Astrocyte (in vitro differentiated cells and primary cell): ENCODE measurements at regions not wholly inside any gene's neighbourhood (a gene's known extent, or its start where the extent isn't known, plus 50 kb on each side); places are given as distances from the start of the nearest gene placed in this dataset.

ENCODE experiments used
- DNase-seq: peaks from one replicate; pipeline ENCODE4 v3.0.0-alpha.2; 2010; ENCODE audit warnings: low read depth
- FAIRE-seq: peaks from 2 replicates; lab custom pipeline; 2011; peaks lifted over from hg19 to GRCh38; lab: Jason Lieb, UNC
- H2AFZ ChIP-seq: 2 replicates; pipeline ENCODE4 v1.6.0; 2012; ENCODE audit warnings: low read depth, low read length, inconsistent platforms
- H3K27ac ChIP-seq: 2 replicates; pipeline ENCODE4 v1.5.1; 2011; ENCODE audit warnings: low read depth, low read length, inconsistent platforms
- H3K27me3 ChIP-seq: 2 replicates; pipeline ENCODE4 v1.6.0; 2011; ENCODE audit warnings: low read length, inconsistent platforms; ENCODE audit not compliant: insufficient read depth
- H3K36me3 ChIP-seq: 2 replicates; pipeline ENCODE4 v1.5.1; 2011; ENCODE audit warnings: low read length, inconsistent platforms; ENCODE audit not compliant: insufficient read depth
- H3K4me1 ChIP-seq: 2 replicates; pipeline ENCODE4 v1.5.1; 2011; ENCODE audit warnings: low read length, inconsistent platforms; ENCODE audit not compliant: insufficient read depth
- H3K4me2 ChIP-seq: 2 replicates; pipeline ENCODE4 v1.6.0; 2012; ENCODE audit warnings: low read length, inconsistent platforms
- H3K4me3 ChIP-seq: 2 replicates; pipeline ENCODE4 v1.5.1; 2011; ENCODE audit warnings: low read depth, mild to moderate bottlenecking, low read length, inconsistent platforms; ENCODE audit not compliant: insufficient read depth
- H3K79me2 ChIP-seq: 2 replicates; pipeline ENCODE4 v1.6.0; 2012; ENCODE audit warnings: mild to moderate bottlenecking, low read length, inconsistent platforms; ENCODE audit not compliant: insufficient read depth
- H3K9ac ChIP-seq: 2 replicates; pipeline ENCODE4 v1.6.0; 2012; ENCODE audit warnings: mild to moderate bottlenecking, low read length, inconsistent platforms
- H3K9me3 ChIP-seq: 2 replicates; pipeline ENCODE4 v1.5.1; 2012; ENCODE audit warnings: low read depth, mild to moderate bottlenecking, low read length, inconsistent platforms; ENCODE audit not compliant: insufficient read depth
- H4K20me1 ChIP-seq: 2 replicates; pipeline ENCODE4 v1.6.0; 2012; ENCODE audit warnings: low read length, inconsistent platforms; ENCODE audit not compliant: insufficient read depth
- H3K27ac Mint-ChIP-seq: one replicate; pipeline ENCODE4 v1.8.0; 2021; ENCODE audit warnings: mild to moderate bottlenecking, mixed read lengths; ENCODE audit not compliant: unreplicated experiment
- H3K27me3 Mint-ChIP-seq: one replicate; pipeline ENCODE4 v1.8.0; 2021; ENCODE audit warnings: low read depth, mixed read lengths; ENCODE audit not compliant: unreplicated experiment
- H3K36me3 Mint-ChIP-seq: one replicate; pipeline ENCODE4 v1.8.0; 2021; ENCODE audit warnings: low read depth, mixed read lengths; ENCODE audit not compliant: unreplicated experiment
- H3K4me1 Mint-ChIP-seq: one replicate; pipeline ENCODE4 v1.8.0; 2021; ENCODE audit warnings: low read depth, mixed read lengths; ENCODE audit not compliant: unreplicated experiment
- H3K4me3 Mint-ChIP-seq: one replicate; pipeline ENCODE4 v1.8.0; 2021; ENCODE audit warnings: mild to moderate bottlenecking, moderate library complexity, mixed read lengths; ENCODE audit not compliant: unreplicated experiment
- H3K9me3 Mint-ChIP-seq: one replicate; pipeline ENCODE4 v1.8.0; 2021; ENCODE audit warnings: mild to moderate bottlenecking, mixed read lengths; ENCODE audit not compliant: unreplicated experiment
- CTCF ChIP-seq: IDR thresholded peaks from 2 replicates; pipeline ENCODE4 v1.5.1; 2011; ENCODE audit warnings: low read depth, mild to moderate bottlenecking, inconsistent platforms, low read length, moderate library complexity; ENCODE audit not compliant: insufficient read depth
- EZH2 ChIP-seq: IDR thresholded peaks from 2 replicates; pipeline ENCODE4 v1.6.1; 2012; ENCODE audit warnings: mild to moderate bottlenecking, low read length, inconsistent platforms; ENCODE audit not compliant: insufficient read depth

- TF ChIP-seq CTCF (no peak), EZH2 (no peak)
- H3K4me3 Mint-ChIP-seq = no peak overlapping the region
- FAIRE-seq (no peak), DNase-seq (no peak)
- Histone ChIP-seq H3K27me3 (no peaks in the 10 kb centered on the region), H2AFZ (no peak overlapping the region), H4K20me1 (no peaks in the 10 kb centered on the region), H3K9me3 (no peaks in the 10 kb centered on the region), H3K4me3 (no peak overlapping the region), H3K4me1 (peaks cover 3% of the 10 kb centered on the region), H3K4me2 (peak overlapping the region; percentile 15), H3K79me2 (no peaks in the 10 kb centered on the region), H3K9ac (no peak overlapping the region), H3K27ac (no peak overlapping the region), H3K36me3 (no peaks in the 10 kb centered on the region)
- no peaks in the 10 kb centered on the region for H3K36me3 Mint-ChIP-seq
- no peaks in the 10 kb centered on the region for H3K9me3 Mint-ChIP-seq
- H3K4me1 Mint-ChIP-seq = peaks cover 55% of the 10 kb centered on the region
- H3K27me3 Mint-ChIP-seq = no peaks in the 10 kb centered on the region
- peak overlapping the region; percentile 56 for H3K27ac Mint-ChIP-seq
Measured at GRCh38 chr20:22768266-22769178, 184.2 kb upstream of the FOXA2 start.

- H3K4me2 ChIP-seq = no peak overlapping the region
- no peaks in the 10 kb centered on the region for H3K27me3 Mint-ChIP-seq
- H3K4me3 ChIP-seq = no peak overlapping the region
- H3K4me3 Mint-ChIP-seq = no peak overlapping the region
- no peak overlapping the region for H3K9ac ChIP-seq
- no peaks in the 10 kb centered on the region for H4K20me1 ChIP-seq
- peaks cover 56% of the 10 kb centered on the region for H3K4me1 Mint-ChIP-seq
- H3K9me3 Mint-ChIP-seq = no peaks in the 10 kb centered on the region
- no peak for FAIRE-seq
- TF ChIP-seq CTCF (no peak), EZH2 (no peak)
- DNase-seq = no peak
- no peaks in the 10 kb centered on the region for H3K9me3 ChIP-seq
- no peaks in the 10 kb centered on the region for H3K27me3 ChIP-seq
- no peaks in the 10 kb centered on the region for H3K36me3 Mint-ChIP-seq
- no peak overlapping the region for H2AFZ ChIP-seq
- peaks cover 4% of the 10 kb centered on the region for H3K4me1 ChIP-seq
- H3K79me2 ChIP-seq = no peaks in the 10 kb centered on the region
- no peaks in the 10 kb centered on the region for H3K36me3 ChIP-seq
- no peak overlapping the region for H3K27ac Mint-ChIP-seq
- H3K27ac ChIP-seq = no peak overlapping the region
Measured at GRCh38 chr20:22770241-22770800, 185.9 kb upstream of the FOXA2 start.

- Mint-ChIP-seq H3K36me3 (peaks cover 2% of the 10 kb centered on the region), H3K4me1 (peaks cover 66% of the 10 kb centered on the region), H3K9me3 (peaks cover 8% of the 10 kb centered on the region), H3K27me3 (no peaks in the 10 kb centered on the region), H3K27ac (no peak overlapping the region), H3K4me3 (peak overlapping the region; percentile 17)
- H3K4me2 ChIP-seq = no peak overlapping the region
- H3K36me3 ChIP-seq = no peaks in the 10 kb centered on the region
- H3K9me3 ChIP-seq = peaks cover 6% of the 10 kb centered on the region
- peaks cover 7% of the 10 kb centered on the region for H3K4me1 ChIP-seq
- H3K79me2 ChIP-seq = no peaks in the 10 kb centered on the region
- FAIRE-seq = no peak
- H3K9ac ChIP-seq = no peak overlapping the region
- H3K4me3 ChIP-seq = no peak overlapping the region
- TF ChIP-seq EZH2 (no peak), CTCF (no peak)
- DNase-seq = no peak
- H4K20me1 ChIP-seq = no peaks in the 10 kb centered on the region
- no peaks in the 10 kb centered on the region for H3K27me3 ChIP-seq
- H3K27ac ChIP-seq = no peak overlapping the region
- H2AFZ ChIP-seq = no peak overlapping the region
Measured at GRCh38 chr20:22771706-22772105, 187.3 kb upstream of the FOXA2 start.
